Middle frontal gyrus (tissue), 1 donor: ENCODE measurements at regions not wholly inside any gene's neighbourhood (a gene's known extent, or its start where the extent isn't known, plus 50 kb on each side); places are given as distances from the start of the nearest gene placed in this dataset.
"Not testable (repeated sequence)": the region's sequence is repeated elsewhere in the genome, so short reads cannot be mapped to it uniquely, and the experiment has no call there.

Experiments
- DNase-seq: peaks from one replicate; pipeline ENCODE4 v3.0.0-alpha.2; 2015; ENCODE audit warnings: low spot score; ENCODE audit errors: extremely low spot score

DNA sequence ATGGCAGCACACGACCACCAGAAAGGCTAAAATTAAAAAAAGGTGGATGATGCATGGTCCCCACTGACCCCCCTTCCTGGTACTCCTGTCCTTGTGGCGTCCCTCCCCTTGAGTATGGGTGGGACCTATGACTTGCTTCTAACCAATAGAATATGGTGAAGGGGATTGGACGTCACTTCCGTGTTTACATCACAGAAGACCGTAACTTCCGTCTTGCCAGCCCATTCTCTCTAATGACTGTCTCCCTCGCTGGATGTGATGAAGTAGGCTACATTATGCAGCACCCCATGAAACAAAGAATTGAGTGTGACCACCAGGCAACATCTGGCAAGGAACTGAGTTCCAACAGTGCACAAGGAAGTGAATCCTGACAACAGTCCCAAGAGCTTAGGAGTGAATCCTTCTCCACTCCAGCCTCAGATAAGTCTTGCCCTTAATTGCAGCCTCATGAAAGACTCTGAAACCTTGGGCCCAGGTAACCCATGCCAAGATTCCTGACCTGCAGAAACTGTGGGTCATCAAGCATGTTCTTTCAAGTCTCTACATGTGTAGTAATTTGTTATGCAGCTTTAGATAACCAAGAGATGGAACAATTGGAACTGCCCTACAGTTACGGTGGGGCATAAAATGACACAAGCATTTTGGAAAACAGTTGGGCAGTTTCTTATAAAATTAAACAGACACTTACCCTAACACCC, 80.1 kb upstream of the NPAS2 start:
- no peak for DNase-seq

DNA sequence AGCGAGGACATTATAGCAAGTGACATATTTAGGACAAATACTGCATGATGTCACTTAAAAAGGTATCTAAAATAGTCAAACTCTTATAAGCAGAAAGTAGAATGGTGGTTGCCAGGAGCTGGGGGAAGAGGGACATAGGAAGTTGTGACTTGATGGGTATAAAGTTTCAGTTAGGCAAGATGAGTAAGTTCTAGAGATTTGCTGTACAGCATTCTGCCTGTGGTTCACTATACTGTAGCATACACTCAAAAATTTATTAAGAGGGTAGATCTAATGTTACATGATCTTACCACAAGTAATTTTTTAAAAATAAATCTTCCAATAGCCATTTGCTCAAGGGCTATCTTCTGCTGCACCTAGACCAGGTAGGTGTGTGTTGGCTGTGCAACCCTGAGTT, 78.1 kb upstream of the NPAS2 start:
- no peak for DNase-seq

- no peak for DNase-seq
Observed at GRCh38 chr2:100742277-100743254, 77.4 kb upstream of the NPAS2 start.

- no peak for DNase-seq
Observed at GRCh38 chr2:100743741-100744140, 76.2 kb upstream of the NPAS2 start.

DNA sequence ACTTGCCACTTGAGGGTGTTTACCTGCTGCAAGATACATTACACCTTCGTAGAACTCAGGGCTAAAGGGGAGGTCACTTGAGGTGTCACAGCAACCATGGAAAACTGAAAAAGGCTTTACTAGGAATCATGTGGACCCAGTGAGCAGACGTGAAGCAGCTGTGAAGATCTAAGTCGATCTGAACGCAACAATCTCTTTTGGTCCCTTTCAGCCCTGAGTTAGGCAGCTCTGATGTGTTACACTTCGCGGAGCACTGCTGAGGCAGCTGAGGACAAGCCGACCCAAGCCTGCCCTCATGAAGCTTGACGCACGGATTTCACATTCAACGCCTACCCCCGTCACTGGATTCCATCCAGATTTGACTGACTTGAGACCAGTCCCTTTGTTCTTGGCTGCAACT, 75.8 kb upstream of the NPAS2 start:
- no peak for DNase-seq

GRCh38 chr2:100744589-100744988, 75.3 kb upstream of the NPAS2 start:
- no peak for DNase-seq

GRCh38 chr2:100745604-100746003, 74.3 kb upstream of the NPAS2 start:
- DNase-seq: no peak

- no peak for DNase-seq
Observed at GRCh38 chr2:100747551-100747950, 72.4 kb upstream of the NPAS2 start.

DNA sequence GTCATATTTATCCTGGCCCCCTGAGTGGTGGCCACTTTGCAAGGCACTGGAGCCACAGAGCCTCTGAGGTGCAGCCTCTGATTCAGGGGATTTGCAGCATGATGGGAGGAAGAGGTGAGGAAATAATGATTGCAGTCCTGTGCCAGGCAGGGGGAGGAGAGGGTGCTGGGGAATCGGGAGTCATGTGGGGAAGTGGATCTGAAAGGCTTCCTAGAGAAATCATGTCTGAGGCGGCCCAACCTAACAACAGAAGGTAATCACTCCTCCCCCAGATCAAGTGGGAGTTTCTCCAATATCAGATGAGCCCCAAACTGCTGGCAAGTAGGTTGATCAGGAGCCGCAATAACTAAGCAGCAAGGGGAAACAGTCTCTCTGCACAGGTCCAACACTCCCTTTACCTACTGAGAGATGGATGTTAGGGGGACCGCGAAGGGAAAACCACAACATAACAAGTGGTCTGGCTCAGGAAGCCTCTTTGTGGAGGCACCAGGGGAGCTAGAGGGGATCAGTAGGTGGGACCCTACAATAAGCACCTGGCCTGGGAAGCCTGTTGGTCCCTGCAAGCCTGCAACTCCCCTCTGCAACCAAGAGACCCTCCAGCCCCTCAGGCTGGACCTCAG, 71.8 kb upstream of the NPAS2 start:
- DNase-seq: no peak

- DNase-seq: no peak
Observed at GRCh38 chr2:100748673-100749072, 71.3 kb upstream of the NPAS2 start.

GRCh38 chr2:100749771-100750542, 70.0 kb upstream of the NPAS2 start:
- no peak for DNase-seq

- not testable (repeated sequence) for DNase-seq
Observed at GRCh38 chr2:100751871-100752625, 67.9 kb upstream of the NPAS2 start.

- DNase-seq: no peak
Observed at GRCh38 chr2:100752628-100753333, 67.2 kb upstream of the NPAS2 start.

- DNase-seq: no peak
Observed at GRCh38 chr2:100753444-100753843, 66.5 kb upstream of the NPAS2 start.

DNA sequence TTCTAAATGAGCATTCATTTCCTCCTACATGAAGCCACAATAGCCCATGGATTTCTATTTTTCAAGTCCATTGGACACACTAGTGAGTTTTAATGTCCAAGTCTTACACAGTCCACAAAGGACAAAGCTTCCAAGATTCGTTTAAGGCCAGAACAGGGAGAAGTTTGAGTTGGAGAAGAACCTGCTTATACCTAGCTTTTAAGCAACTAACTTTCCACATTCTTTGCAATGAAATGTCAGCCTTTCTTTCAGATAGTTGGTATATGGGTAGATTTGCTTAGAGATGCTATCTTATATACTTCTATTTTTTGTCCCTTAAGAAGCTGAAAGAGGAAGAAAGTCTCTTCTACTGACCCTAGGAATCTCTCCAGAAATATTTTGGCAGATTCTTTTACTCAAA, 66.1 kb upstream of the NPAS2 start:
- DNase-seq: no peak

- DNase-seq: no peak
Observed at GRCh38 chr2:100754951-100755350, 65.0 kb upstream of the NPAS2 start.

GRCh38 chr2:100755441-100755840, 64.5 kb upstream of the NPAS2 start:
- no peak for DNase-seq

- DNase-seq: no peak
Observed at GRCh38 chr2:100756704-100757103, 63.2 kb upstream of the NPAS2 start.

DNA sequence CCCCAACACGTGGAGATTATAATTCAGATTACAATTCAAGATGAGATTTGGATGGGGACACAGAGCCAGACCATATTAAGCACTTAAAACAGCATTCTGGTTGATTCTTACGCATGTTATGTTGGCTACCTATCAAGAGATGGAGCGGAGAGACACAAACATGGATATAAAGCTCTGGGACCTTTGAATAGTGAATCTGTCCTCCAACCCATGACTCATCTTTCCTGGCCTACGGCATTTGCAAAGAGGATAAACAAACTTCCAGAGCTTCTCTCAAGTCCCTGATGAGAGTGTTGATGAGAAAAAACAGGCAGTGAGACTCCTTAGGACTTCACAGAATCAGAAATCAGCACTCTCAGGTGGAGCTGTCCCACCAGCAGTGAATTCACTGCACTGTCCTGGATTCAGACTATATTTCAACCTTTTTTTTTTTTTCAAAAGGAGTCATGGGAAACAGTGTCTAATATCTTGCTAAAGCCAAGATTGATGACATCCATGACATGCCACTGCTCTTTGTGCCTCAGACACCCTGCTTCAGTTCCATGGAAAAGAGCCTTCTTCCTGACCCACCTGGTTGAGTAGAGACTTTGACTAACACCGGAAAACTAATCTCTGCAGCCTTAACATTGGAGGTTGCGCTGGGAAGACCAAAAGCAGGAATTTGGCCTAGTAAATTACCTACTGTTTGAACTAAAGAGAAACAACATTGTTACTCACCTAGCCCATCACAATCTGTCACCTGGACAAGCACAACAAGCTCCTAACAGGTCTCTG, 62.1 kb upstream of the NPAS2 start:
- DNase-seq: no peak
